Kidney capillary endothelial cell (primary cell): ENCODE measurements at regions not wholly inside any gene's neighbourhood (a gene's known extent, or its start where the extent isn't known, plus 50 kb on each side); places are given as distances from the start of the nearest gene placed in this dataset.
"Not testable (repeated sequence)": the region's sequence is repeated elsewhere in the genome, so short reads cannot be mapped to it uniquely, and the experiment has no call there.

Experiments used
- DNase-seq: peaks from one replicate; pipeline ENCODE4 v3.0.0-alpha.2; 2018; ENCODE audit warnings: low spot score

GRCh38 chr2:235219048-235219447, 267.2 kb downstream of the SH3BP4 start:
- no peak for DNase-seq

- DNase-seq, result no peak
Measured at GRCh38 chr2:235220331-235220730, 268.5 kb downstream of the SH3BP4 start.

- no peak for DNase-seq
Measured at GRCh38 chr2:235223011-235223410, 270.8 kb upstream of the AGAP1 start.

DNA sequence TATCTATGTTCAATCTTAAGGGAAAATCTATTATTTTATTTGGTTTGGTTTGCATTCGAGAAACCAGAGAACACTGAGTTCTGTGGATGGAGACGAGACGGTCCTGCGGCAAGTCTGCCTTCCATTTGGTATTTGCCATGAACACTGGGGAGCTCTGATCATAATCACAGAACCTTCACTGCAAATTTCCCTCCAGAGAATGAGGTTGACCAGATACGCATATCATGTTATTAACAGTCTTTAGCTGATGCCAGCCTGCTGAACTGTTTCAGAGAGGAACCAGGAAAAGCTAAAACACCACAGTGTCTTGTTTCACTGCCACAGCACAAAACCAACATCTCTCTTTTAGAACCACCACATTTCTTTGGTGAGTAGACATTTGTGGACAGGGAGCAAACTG, 269.4 kb upstream of the AGAP1 start:
- no peak for DNase-seq

DNA sequence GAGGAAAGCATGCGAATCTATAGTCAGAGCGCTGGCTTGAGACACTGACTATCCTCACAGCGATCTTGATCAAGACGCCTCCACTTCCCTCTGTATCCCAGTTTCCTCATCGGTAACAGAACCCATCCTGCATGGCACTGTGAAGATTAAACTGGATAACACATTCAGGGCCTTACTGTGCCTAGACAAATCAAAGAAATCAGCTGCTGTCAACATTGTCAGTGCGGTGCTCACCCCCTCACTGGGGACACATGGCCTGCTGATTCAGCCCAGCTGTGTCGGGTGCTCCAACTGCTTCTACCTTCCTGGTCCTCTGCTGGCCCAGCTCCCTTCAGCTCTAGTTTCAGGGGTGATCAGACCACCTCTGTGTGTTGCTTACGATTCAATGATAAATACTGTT, 268.6 kb upstream of the AGAP1 start:
- no peak for DNase-seq

- no peak for DNase-seq
Measured at GRCh38 chr2:235227590-235227989, 266.3 kb upstream of the AGAP1 start.

GRCh38 chr2:235228422-235228821, 265.4 kb upstream of the AGAP1 start:
- DNase-seq, result not testable (repeated sequence)

DNA sequence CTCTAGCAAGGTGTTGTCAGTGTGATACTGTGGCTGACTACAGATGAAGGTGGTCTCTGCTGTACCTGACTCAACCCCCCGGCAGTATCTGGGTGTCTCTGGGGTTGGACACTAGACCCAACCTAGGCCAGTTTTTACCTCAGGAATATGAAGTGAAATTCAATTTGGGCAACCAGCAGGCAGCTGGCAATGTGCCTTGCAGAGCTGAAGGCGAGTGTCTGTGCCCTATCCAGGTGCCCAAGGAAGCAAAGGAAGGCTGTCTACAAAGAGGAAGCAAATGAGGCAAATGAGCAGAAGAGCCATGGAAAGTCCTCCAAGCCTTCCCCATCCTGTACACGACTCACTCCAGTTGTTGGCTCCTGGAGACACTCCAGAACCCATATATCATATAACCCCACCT, 264.6 kb upstream of the AGAP1 start:
- no peak for DNase-seq

GRCh38 chr2:235230821-235231601, 262.8 kb upstream of the AGAP1 start:
- no peak for DNase-seq

DNA sequence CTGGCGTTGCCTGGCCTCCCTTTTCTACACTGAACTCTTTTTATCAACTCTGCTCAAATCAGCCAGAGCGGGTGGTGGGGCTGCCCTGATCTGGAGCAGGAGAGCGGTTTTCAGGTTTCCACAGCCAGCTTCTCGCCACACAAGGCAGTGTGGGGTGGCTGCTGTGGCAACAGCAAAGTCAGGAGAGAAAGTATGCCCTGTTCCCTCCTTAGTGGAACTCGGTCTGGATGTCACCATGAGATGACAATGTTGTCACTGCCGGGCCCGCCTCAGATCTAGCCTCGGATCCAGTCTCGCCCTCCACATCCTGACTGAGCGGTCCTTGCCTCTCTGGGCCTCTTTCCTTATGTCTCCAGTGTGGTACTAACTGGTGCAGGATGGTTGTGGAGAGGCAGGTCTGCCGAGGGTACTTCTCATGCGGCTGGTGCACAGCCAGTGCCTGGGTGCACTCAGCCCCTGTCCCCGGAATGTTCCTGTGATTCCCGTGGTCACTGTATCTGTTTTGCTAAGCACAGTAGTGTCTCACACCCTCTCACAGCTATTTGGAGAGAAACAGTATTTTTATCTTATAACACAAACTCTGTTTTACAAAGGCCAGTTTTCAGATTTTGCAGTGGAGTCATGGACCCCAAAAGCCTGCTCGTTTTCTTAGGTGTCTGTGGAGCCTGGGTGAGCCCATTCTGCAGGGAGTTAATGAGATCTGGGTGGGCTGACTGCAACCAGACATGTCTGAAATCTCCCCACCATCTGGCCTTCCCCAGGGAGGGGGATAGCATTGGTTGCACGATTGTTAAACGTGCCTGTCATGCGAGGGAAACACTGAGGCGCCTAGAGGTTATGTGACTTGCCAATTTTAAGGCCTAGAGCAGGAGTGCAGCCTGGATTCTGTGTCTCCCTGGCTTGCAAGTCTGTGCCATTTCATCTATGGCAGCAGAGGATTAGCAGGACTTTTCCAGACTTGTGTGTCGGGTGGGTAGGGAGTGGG, 261.1 kb upstream of the AGAP1 start:
- DNase-seq, result no peak

DNA sequence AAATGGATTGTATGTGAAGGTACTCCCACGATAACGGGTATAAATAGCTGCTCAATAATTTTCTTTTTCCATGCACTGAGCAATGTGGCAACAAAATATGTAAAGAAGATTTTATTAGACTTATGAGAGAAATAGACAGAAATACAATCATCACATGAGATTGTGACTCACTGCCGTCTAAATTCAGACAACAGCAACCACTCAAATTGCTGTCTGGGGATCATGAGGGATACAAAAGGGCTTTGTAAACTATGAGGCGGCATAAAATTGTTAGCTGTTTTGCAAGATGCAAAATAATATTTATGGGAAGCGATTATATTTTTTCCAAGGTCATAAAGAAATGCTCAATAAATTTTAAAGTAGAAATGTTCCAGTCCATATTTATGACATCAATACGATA, 259.1 kb upstream of the AGAP1 start:
- peak; percentile 20 for DNase-seq

DNA sequence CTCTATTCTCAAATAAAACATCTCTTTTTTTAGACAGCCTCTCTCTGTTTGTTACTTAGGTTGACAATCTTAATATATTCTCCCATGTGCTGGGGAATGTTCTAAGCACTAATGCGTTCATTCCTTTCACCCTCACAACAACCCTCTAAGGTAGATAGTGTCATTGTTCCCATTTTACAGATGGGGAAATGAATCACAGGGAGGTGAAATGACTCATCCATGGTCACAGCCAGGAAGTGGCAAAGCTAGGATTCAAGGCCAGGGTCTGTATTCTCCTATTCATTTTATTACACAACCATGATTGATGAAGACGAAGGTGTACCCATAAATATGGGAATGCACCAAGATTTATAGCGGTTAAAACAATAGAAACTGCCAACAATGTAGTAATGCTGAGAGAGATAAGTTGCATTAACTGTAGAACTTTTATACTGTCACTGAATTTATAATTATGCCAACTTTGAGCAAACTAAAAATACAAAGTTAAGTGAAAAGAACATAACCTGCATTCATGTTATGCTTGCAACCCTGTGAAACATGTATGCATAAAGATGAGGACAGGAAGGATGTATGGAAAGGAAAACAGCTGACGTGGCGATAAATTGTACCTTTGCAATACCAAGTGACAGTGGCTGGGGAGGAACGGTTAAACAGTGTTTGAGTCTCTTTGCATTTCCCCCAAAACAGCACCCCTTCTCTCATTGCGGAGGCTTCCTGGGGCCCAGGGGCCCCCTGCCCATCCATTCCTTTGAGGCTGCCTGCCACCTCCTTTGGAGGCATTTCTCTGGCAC, 257.7 kb upstream of the AGAP1 start:
- DNase-seq, result peak; percentile 49

- peak; percentile 87 for DNase-seq
Measured at GRCh38 chr2:235238537-235238936, 255.3 kb upstream of the AGAP1 start.

GRCh38 chr2:235240574-235240973, 253.3 kb upstream of the AGAP1 start:
- no peak for DNase-seq

- DNase-seq, result no peak
Measured at GRCh38 chr2:235244255-235245220, 249.3 kb upstream of the AGAP1 start.

DNA sequence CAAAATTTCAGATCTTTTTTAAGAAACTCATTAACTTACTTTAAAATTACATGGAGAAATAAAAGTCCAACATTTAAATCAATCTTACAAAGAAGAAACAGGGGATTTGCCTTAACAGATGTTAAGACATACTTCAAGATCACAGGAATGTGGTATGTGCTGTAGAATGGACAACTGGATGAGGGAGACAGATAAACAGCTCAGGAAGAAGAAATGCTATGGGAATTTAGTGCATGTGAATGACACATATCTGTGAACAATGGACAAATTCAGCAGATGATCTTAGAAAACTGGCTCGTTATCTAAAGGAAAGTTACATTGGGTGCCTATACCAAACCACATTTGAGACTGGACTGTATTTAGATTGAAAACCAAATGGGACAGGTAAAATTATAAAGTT, 246.8 kb upstream of the AGAP1 start:
- no peak for DNase-seq

DNA sequence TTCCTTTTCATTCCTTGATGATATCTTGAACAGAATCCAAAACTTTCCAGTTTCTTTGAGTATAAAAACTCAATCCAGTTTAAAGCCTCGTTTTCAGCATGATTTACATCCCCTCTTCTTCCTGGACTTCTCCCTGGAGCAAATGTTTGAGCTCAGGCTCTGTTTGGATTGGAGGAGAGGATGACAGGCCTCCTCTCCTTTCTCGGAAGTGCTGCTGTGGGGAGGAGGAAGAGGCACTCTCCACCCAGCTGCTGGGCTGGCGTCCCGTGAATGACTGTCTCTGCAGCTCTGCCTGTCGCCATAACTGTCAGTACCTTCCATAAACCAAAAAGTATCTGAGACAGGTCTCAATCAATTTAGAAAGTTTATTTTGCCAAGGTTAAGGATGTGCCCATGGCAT, 238.2 kb upstream of the AGAP1 start:
- no peak for DNase-seq

DNA sequence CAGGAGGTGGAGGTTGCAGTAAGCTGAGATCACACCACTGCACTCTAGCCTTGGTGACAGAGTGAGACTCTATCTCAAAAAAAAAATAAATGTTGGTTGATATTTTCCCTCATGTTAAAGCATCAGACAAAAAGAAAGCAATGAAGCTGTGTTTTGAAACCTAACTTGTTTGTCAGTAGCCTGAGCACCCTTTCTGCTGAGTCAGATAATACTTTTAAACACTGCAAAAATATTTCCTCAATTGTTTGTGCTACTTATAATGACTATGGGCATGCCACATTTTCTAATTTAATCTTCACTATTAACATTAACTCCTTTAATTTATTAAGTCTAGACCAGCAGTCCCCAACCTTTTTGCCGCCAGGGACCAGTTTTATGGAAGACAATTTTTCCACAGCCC, 236.3 kb upstream of the AGAP1 start:
- DNase-seq, result no peak

DNA sequence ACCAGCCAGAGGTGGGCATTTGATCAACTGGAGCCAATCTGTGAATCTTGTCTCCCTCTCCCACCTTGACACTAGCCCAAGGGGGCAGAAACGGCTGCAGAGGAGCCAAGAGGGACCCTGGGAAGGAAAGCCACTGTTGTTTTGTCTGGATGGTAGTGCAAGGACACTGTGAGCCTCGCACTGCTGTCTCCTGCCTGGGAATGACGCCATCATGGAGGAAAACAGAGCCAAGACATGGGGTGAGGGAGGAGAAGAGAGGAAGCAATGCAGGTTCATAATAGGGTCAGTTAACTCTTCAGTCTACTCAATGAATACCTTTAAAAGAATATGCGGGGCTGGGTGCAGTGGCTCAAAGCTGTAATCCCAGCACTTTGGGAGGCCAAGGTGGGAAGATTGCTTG, 231.1 kb upstream of the AGAP1 start:
- DNase-seq, result no peak

DNA sequence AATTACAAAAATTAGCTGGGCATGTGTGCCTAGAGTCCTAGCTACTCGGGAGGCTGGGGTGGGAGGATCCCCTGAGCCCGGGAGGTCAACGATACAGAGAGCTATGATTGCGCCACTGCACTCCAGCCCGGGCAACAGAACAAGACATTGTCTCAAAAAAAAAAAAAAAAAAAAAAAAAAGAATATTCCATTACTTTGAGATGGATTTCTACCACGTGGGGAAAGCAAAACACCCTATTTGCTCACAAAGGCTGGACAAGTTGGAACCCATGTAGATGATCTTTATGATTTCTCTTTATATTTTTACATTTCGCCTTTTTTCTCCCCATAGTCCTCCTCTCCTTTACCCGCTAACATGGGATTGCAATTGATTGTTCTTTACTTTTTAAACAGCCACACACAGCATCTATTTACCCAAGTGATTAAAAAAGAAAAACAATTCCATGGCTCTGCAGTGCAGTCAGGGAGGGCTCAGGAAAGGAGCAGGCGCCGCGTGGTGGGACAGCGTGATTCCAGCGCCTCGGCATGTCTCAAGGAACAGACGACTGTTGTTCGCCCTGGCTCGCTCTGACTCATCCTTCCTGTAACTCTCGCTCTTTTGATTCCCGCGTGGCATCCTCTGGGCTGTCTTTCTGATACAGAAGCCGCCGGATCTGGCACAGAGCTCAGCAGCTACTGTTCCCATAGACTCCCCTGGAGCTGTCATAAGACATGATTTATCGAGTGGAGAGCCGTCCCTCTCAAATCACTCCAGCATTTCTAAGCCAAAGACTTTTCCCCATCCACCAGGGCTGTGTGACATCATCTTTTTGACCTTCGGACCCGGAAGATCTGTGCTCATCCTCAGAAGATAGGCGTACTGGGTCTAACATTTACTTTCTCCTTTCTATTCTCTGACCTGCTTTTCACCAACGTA, 230.4 kb upstream of the AGAP1 start:
- peak; percentile 96 for DNase-seq
